ENCODE measurements at regions not wholly inside any gene's neighbourhood (a gene's known extent, or its start where the extent isn't known, plus 50 kb on each side); places are given as distances from the start of the nearest gene placed in this dataset.
"Not testable (repeated sequence)": the region's sequence is repeated elsewhere in the genome, so short reads cannot be mapped to it uniquely, and the experiment has no call there.

DNA sequence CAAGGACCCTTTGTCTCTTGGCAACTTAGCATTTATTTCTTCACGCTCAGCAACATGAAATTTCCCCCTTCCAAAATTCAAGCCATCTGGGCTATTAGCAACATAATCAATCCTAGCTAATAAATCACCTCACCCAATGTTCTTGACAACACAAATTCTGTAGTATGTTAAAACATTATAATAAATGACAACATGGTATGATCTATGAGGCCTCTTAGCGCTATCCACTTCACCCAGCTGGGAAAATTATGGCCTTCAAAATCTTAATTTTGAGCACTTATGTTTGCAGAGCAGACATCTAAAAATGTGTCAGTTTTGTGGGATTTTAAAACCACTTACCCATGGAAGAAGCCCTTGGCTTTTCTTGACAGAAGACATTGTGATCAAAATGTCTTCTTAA, 181.9 kb downstream of the HDGFL1 start:
- DNase-seq: no peak

DNA sequence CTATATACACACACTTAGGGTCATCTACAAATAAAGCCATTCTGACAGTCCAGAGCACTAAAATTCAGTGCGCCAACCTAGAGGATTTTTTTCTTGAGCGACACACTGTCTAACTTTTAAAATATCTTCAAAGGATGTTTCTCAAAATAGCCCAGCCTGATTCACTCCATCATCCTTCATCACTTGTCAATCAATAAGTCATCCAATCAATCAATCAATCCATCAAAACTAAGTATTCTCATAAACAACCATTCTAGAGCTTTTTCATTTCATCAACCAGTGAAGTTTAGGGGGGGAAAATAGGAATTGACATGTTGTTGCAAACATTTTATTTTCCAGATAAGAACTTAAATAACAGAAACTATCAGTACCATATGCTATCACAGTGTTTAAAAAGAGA, 183.2 kb downstream of the HDGFL1 start:
- no peak for DNase-seq

DNA sequence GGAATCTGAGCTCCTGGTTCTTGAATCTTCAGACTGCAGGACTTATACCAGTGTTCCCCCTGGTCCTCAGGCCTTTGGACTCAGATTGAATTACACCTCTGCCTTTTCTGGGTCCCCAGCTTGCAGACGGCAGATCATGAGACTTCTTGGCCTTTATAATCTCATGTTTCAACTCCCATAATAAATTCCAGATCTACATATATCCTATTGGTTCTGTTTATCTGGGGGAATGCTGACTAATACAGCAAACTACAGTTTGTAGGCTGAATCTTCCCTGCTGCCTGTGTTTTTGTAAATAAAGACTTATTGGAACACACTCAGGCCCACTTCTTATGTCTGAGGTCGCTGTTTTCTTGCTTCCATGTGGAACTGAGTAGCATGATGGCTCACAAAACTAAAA, 184.7 kb downstream of the HDGFL1 start:
- DNase-seq: no peak

DNA sequence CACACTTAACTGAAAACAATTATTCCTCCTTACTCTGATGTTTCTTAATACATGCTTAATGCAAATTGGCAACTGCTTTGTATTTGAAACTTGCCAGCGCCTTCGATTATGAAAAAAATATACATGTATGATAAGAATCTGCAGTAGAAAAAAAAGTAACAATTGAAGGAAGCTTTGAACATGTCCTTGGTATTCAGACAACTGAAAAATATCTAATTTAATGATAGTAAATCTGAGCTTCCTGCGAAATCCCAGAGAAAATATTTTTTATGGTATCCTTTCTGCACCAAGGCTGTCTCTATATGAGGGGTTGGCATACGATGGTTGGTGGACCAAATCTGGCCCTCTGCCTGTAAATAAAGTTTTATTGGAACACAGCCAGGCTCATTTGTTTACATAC, 186.2 kb downstream of the HDGFL1 start:
- DNase-seq: no peak

DNA sequence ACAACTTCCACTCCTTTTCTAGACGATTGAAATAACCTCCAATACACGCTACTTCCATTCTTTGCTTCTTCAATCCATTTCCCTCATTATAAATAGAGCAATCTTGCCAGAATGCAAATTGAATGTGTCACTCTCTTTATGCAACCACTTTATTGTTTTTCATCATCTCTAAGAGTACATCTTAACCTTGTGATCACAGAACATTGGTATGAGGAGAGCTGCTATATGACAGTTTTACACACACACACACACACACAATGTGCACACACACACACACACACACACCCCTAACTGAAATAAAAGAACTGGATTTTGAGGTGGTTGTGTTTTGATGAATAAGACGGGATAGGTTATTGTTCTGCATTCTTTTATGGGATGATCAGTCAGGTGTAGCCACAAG, 187.0 kb downstream of the HDGFL1 start:
- no peak for DNase-seq

DNA sequence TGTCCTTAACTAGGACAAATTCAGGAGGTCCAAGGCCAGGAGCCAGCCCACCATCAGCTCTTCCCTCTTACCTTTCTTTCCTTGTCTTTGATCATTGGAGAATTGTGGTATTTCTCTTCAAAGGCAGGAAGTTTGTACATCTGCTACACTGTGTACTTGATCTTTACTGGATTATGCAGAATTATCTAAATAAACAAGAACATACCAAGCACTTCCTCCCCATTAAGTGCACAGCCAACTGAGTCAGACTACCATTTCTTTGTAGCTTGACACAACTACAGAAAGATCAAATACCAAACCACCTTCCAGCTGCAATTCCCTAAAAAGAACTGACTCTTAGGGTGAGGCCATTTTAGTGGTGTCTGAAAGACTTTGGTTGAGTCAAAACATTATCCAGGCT, 195.1 kb downstream of the HDGFL1 start:
- no peak for DNase-seq

DNA sequence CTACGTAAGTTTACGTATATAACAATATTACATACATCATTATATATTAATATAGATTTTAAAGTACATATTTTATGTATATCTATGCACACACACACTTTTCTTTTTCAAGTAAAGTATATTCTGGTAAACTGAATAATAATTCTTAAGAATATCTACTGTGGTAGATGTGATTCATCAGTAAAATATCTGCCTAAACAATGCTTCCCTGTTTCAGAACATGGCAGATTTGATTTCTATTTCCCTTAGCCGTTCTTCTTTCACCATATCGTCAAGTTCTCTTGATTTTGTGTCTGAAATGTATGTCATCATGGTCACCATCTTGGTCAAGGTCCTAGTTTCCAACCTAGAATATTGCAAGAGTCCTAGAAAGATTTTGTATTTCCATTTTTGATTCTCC, 195.6 kb downstream of the HDGFL1 start:
- no peak for DNase-seq

DNA sequence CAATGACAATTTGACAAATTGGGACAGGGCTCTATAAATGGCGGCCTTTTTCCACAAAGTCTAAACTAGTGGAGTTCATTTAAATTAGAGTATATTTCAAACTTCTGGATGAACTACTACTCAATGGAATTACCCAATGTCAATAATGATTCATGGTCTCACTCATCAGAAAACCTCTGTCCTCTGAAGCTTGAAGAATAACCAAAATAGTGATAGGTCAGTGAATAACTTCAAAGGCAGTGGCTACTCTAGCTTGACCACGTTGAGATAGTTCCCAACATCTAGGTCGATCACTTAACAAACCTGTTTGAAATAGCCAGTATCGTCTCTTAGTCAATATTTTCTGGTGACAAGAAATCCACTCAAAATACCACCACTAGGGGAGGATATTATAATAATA, 197.6 kb downstream of the HDGFL1 start:
- DNase-seq: no peak

DNA sequence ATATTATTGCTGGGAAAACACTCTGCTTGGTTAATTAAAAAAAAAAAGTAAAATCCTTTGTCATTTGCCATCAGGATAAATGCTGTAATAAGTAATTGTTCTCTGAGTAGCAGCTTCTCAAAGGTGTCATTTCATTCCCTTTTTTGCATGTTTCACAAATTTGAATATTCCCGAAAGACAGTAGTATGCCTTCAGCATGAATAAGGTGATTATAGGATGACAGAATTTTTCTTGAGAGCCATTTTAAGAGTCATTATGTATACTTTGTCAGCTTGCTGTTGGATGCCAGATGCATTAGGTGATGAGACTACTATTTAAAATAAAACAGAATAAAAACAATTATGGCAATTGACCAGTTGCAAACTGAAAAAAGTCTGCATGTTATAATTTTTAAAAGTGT, 200.7 kb downstream of the HDGFL1 start:
- DNase-seq: no peak

DNA sequence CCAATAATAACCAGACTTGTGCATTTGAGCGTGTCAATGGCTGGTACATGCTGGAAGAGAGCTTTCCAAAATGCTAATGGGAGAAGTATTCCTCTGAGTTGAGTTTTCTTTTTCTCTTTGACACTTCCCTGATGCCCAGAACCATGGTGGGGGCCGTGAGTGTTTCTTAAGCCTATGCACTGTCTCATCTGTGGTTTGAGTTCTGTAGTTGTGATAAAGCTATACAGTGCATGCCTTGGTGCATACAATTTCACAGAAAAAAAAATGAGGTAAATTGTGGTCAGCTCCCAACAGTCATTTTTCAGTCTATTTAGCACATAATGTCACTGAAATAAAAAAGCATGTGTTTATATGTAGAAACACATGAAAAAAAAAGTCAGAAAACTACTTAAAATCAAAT, 204.8 kb downstream of the HDGFL1 start:
- DNase-seq: no peak

DNA sequence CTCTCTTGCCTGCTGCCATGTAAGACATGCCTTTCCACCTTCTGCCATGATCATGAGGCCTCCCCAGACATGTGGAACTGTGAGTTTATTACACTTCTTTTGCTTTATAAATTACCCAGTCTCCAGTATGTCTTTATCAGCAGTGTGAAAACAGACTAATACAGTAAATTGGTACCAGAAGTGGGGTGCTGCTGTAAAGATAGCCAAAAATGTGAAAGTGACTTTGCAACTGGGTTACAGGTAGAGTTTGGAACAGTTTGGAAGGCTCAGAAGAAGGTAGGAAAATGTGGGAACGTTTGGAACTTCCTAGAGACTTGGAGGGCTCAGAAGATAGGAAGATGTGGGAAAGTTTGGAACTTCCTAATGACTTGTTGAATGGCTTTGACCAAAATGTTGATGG, 209.1 kb downstream of the HDGFL1 start:
- not testable (repeated sequence) for DNase-seq

DNA sequence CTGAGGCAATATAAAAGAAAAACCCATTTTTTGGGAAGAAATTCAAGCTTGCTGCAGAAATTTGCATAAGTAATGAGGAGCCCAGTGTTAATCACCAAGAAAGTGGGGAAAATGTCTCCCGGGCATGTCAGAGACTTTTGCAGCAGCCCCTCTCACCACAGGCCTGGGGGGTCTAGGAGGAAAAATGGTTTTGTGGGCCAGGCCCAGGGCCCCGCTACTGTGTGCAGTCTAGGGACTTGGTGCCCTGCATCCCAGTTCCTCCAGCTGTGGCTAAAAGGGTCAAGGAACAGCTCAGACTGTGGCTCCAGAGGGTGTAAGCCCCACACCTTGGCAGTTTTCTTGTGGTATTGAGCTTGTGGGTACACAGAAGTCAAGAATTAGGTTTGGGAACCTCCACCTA, 209.7 kb downstream of the HDGFL1 start:
- no peak for DNase-seq

DNA sequence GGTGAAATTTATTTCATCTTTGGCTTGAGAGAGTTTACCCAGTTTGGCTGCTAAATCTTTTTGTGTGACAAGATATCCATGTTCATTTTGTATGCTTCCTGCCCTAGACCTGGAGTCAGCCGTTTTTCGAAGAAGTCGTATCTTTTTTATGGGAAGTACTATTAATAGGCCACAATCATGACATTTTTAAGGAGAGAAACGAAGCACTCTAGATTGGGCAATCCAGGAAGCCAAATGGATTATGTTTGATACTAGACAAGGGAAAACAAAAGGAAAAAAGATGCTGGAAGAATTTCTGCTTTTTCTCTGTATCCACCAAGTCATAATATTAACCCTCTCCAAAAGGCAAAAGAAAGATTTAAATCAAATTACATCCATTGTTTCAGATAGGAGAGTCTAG, 214.6 kb downstream of the HDGFL1 start:
- DNase-seq: no peak

DNA sequence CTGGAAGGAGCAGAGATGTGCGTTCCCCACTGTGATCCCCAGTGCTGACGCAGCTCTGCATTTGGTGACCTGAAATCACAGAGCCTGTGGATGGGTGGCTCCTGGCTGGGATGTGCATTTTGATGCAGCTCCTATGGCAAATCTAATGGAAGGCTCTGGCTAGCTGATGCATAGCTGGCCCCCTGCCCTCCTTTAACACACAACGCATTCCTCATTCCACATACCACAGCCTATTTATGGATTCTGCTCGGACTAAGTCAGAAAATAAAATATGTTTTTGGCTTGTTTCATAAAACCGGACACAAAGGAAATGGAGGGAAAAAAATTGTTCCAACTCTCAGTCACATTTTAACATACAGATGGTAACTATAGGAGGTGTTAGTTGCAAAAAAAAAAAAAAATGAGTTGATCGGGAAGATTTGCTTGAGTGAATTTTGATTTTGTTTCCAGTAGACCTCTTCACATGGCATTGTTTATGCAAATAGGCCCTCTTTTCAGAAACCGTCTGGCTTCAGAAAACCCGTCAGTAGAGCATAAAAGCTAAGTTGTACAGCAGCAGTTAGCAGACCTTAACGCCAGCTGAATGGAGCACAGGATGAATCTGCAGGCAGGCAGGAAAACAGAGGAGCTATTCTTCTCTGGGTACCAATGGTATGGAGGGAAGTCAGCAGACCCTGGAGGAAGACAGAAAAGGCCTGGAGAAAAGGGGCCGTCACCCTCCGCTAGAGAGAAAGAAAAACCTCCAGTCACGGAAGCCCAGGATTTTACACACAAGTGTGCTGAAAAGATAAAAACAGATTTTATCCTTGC, 215.4 kb downstream of the HDGFL1 start:
- no peak for DNase-seq

DNA sequence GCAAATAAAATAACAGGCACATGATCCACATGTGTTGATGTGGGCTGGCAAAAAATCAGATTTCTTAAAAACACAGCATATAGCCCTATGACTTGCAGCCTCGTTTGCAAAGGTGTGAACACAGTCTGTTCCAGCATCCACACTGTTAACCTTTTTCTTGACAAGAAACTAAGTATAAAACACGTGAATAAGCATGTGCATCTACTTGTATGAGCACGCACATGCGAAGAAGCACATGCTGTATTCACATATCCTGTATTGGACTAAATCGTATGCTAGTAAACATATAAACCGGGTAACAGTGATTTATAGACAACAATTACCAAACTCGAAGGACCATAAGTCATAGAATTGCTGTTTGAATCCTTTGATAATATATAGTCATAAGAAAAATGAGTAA, 218.7 kb downstream of the HDGFL1 start:
- DNase-seq: no peak

DNA sequence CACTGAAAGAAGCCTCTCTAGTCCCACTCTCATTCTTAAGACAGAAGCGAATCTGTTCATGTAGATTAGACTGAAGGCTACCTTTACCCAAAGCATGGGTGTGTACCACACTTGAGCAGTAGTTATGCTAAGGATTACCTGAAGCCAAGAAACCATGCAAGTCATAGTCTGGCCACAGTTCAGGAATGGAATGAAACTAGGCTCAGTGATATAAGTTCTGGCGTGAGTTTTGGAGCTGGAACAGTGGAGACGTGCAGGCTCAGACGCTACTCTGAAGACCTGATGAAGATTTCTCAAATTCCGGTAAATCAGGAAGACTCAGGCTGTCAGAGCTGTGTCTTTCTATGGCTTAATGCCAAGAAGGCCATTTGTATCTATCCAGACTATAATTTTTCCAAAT, 219.9 kb downstream of the HDGFL1 start:
- no peak for DNase-seq

DNA sequence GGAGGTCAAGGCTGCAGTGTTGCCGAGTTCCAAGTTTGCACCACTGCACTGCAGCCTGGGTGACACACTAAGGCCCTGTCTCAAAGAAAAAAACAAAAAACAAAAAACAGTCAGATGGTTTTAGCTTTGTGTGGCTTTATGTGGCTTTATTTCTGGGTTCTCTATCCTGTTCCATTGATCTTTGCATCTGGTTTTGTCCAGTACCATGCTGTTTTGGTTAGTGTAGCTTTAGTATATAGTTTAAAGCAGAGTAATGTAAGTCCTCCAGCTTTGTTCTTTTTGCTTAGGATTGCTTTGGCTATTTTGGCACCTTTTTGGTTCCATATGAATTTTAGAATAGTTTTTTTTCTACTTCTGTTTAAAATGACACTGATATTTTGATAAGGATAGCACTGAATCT, 225.5 kb downstream of the HDGFL1 start:
- no peak for DNase-seq

DNA sequence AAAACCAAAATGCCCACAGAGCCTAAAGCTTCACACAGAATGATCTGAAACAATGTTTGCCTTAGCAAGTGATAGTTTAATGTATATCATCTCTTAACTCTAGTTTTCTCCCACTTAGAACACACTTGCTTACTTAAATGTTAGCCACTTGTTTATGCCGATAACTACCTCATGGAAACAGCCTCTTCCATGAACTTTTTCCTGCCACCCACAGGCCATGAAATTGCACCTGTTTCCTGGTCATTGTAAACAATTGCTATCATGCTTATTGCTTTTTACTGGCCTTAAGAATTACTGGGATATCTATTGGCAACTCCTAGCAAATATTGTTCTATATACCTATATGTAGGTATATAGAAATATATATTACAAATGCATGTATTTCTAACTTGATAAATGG, 231.1 kb downstream of the HDGFL1 start:
- no peak for DNase-seq

DNA sequence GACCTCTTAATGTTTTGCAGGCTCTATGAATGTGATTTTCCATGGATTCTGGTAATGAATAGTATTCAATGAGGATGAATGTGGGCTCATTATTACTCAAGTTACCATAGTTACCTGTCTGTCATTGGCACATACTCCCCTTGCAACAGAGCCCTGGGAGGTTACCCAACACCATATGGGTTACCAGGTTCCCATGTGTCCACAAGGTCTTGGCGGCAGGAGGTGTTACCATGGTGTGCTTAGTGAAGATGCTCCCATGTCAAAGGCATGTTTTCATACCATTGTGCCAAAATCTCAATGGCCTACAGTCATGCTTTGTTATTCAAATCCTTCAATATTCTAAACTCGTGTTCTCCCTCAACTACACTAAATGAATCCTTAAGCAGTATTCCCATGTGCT, 232.5 kb downstream of the HDGFL1 start:
- no peak for DNase-seq

DNA sequence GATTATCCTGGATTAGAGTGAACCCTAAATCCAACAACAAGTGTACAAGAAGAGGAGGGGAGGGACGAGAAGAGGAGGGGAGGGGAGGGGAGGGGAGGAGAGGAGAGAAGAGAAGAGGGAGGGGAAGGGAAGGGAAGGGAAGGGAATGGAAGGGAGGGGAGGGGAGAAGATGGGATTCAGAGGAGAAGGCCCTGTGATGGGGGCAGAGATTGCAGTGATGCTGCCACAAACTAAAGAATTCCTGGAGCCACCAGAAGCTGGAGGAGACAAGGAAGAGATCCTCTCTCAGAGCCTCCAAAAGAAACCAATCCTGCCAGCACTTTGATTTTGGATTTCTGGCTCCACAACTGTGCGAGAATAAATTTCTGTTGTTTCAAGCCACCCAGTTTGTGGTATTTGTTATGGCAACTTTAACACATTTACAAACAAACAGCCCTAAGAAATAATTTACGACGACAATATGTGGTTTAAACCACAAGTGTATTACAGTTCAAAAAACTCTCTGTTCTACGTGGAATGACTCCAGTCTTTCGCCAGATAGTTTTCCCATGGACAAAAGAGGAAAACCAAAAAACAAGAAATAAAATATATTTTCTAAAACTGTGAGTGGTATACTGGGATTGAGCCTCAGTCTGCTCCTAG, 235.4 kb downstream of the HDGFL1 start:
- no peak for DNase-seq

DNA sequence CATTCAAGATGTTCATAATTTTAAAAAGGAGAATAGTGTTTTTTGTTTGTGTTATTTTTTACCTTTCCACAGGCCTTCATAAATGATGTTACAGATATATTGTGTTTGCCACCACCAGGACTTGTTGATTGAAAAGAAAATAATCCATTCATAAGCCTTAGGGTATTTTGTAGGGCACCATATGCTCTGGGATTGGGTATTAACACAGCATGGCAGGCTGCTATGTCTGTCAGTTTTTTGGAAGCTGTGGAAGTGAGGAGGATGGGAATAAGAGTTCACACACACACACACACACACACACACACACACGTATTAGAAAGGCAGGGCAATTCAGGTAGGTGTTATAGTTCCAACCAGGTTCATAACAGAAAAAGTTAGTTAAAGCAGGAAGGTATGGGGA, 237.9 kb downstream of the HDGFL1 start:
- DNase-seq: no peak

DNA sequence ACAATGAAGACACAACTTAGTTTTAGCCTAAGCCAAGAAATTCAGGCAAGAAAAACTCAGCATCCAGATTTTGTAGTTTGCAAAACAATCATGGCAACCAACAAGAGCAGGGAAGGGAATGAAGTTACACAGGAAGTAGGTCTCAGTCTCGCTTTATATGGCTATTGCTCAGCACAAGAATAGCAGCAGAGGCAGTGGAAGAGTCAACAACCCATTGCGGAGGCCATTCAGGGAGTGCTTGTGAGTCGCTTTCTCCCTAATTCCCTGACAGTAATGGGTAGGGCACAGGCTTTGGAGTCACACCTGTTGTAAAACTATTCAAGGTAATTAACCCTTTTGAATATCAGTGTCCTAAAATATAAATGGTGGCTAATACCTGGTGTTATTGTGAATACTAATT, 238.5 kb downstream of the HDGFL1 start:
- DNase-seq: no peak

DNA sequence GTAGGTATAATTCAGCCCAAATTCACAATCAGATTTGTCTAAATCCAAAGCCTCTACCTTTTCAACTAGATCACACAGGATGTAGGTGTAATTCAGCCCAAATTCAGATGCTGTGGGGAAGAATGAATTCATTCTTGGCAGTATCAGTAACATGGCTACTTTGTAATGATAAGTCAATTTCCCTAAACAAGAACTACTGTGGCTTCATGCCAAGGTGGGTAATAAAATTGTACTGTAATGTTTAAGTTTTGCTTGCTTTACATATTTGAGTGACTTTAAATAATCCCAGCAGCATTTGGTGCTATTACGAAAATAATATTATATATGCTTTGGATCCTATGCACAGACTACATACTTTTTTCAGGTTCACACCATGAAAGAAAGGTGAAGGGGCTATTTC, 239.1 kb downstream of the HDGFL1 start:
- no peak for DNase-seq

DNA sequence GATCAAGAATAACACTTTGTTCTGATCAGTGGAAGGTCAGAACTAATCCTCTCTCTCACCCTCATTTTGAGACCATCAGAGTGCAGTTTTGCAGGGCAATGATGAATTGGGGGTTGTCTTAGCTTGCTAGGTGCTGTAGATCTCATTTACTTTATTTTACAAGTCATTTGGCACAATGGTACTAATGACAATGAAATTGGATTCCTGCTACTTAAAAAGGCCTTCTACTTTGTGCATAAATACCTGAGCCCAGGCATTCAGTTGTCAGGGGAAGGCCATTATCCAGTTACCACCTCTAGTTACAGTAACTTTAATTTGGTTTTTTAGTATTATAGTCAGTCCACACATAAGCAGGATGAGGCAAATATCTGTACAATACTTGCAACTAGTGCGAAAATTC, 240.0 kb downstream of the HDGFL1 start:
- no peak for DNase-seq

DNA sequence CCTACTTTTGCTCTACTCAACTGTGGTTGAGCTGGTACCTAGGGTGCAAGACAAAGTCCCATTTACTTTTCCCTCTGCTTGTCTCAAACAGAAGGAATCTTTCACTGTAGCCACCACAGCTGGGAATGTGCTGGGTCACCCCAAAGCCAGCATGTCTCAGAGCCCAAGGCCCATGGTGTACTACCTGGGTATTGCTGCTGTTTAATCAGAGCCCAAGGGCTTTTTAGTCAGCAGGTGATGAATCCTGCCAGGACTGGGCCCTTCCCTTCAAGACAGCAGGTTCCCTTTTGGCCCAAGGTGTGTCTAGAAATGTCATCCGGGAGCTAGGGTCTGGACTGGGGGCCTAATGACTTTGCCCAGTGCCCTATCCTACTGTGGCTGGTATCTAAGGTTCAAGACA, 249.8 kb downstream of the HDGFL1 start:
- no peak for DNase-seq
